ENCODE measurements at regions not wholly inside any gene's neighbourhood (a gene's known extent, or its start where the extent isn't known, plus 50 kb on each side); places are given as distances from the start of the nearest gene placed in this dataset.

DNA sequence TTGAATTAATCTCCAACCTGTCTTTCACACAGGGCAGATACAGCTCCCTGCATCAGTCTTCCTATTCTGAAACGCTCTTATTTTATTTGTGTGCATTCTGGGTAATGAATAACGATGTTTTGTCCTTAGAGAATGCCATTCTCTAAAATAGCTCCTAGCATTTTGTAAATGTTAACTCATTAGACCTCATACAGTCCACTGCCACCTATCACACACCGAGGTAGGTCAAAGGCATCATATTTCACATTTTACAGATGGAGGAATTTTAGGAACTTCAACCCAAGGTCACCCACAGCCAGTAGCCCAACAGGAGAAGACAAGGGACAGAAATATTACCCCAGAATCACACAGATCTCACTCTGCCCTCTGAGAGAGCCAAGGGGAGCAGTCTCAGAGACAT lies 455.4 kb upstream of the GYPC start:
- no peaks in the 10 kb centered on the region for H3K36me3 ChIP-seq
- no peak overlapping the region for H3K27ac ChIP-seq
- no peak for TF ChIP-seq POLR2A (IDR thresholded peaks at IDR 0.05)
- TF ChIP-seq, protein P1, sequence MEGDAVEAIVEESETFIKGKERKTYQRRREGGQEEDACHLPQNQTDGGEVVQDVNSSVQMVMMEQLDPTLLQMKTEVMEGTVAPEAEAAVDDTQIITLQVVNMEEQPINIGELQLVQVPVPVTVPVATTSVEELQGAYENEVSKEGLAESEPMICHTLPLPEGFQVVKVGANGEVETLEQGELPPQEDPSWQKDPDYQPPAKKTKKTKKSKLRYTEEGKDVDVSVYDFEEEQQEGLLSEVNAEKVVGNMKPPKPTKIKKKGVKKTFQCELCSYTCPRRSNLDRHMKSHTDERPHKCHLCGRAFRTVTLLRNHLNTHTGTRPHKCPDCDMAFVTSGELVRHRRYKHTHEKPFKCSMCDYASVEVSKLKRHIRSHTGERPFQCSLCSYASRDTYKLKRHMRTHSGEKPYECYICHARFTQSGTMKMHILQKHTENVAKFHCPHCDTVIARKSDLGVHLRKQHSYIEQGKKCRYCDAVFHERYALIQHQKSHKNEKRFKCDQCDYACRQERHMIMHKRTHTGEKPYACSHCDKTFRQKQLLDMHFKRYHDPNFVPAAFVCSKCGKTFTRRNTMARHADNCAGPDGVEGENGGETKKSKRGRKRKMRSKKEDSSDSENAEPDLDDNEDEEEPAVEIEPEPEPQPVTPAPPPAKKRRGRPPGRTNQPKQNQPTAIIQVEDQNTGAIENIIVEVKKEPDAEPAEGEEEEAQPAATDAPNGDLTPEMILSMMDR (IDR thresholded peaks at IDR 0.05) = no peak
- no peaks in the 10 kb centered on the region for H3K9me3 ChIP-seq
- no peaks in the 10 kb centered on the region for H3K27me3 ChIP-seq
- H3K4me3 ChIP-seq = no peak overlapping the region
- H3K4me1 ChIP-seq = no peaks in the 10 kb centered on the region
- no peak for DNase-seq

DNA sequence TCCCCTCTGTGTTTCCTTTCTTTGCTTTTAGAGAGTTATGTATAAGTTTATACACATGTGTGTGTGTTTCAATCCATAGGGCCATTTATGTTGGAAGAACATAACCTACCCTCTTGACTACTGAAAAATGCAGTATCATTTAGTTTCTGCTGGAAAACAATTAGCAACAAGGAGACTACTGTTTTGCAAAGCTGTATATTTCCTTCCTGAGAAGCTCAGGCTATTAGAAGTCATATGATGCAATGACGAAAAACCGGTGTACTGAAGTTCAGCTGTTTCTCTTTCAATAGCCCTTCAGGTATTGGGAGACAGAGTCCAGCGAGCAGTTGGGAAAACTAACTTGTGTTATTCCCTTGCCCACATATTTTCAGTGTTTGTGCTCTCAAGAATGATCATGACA lies 447.7 kb upstream of the GYPC start:
- Histone ChIP-seq H3K4me1 (no peaks in the 10 kb centered on the region), H3K27ac (no peak overlapping the region), H3K9me3 (no peaks in the 10 kb centered on the region), H3K36me3 (no peaks in the 10 kb centered on the region), H3K4me3 (no peak overlapping the region), H3K27me3 (no peaks in the 10 kb centered on the region)
- no peak for DNase-seq
- TF ChIP-seq, protein P1 (IDR thresholded peaks at IDR 0.05) = no peak
- no peak for TF ChIP-seq POLR2A (IDR thresholded peaks at IDR 0.05)

DNA sequence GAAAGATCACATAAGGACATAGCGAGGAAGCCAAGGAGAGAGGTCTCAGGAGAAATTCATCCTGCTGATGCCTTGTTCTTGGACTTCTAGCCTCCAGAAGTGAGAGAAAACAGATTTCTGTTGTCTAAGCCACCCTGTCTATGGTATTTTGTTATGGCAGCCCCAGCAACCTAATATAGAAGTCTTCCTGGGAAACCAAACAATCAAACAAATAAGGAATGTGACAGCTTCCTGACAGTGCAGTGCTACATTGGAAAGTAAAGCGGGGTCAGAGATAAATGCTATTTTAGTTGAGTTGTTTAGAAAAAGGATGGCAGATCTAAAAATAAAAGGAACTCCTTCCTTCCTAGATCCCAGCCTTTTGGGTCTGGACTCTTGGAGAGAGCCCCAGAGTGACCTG lies 443.2 kb upstream of the GYPC start:
- TF ChIP-seq, protein P1 (IDR thresholded peaks at IDR 0.05) = no peak
- no peak for TF ChIP-seq POLR2A (IDR thresholded peaks at IDR 0.05)
- no peaks in the 10 kb centered on the region for H3K4me1 ChIP-seq
- no peak for DNase-seq
- no peaks in the 10 kb centered on the region for H3K36me3 ChIP-seq
- H3K4me3 ChIP-seq = no peak overlapping the region
- no peak overlapping the region for H3K27ac ChIP-seq
- no peaks in the 10 kb centered on the region for H3K9me3 ChIP-seq
- no peaks in the 10 kb centered on the region for H3K27me3 ChIP-seq

DNA sequence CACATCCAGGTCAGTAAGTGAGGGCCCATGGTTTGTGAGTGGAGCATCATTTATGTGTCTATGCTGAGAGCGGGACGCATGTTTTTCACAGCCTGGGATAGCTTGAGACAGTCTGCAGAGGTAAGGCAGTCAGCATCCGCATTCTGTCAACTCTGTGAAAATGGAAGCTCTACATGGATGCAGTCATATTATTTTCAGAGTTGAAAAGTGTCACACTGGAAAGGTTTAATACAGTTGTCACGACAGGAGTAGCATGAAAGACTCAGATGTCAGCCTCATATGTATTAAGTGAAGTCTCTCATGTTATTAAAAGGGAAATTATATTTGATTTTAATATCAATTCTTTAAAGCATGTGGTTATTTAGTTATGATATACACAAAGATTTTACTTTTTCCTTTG lies 436.9 kb upstream of the GYPC start:
- DNase-seq = no peak
- no peaks in the 10 kb centered on the region for H3K36me3 ChIP-seq
- no peaks in the 10 kb centered on the region for H3K27me3 ChIP-seq
- H3K27ac ChIP-seq = no peak overlapping the region
- TF ChIP-seq, protein P1 (IDR thresholded peaks at IDR 0.05) = no peak
- no peak for TF ChIP-seq POLR2A (IDR thresholded peaks at IDR 0.05)
- no peaks in the 10 kb centered on the region for H3K9me3 ChIP-seq
- no peak overlapping the region for H3K4me3 ChIP-seq
- H3K4me1 ChIP-seq = no peaks in the 10 kb centered on the region

DNA sequence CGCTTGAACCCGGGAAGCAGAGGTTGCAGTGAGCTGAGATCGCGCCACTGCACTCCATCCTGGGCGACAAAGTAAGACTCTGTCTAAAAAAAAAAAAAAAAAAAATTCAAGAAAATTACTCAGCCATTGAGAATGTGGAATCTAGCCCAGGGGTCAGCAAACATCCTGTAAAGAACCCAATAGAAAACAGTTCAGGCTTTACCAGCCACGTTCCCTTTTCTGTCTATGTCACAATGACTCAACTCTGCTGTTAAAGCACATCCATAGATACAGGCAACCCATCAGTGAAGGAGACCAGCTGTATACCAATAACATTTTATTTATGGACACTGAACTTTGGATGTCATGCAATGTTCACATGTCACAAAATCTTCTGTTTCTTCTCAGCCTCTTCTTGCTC lies 435.6 kb upstream of the GYPC start:
- Histone ChIP-seq H3K27me3 (no peaks in the 10 kb centered on the region), H3K27ac (no peak overlapping the region), H3K4me1 (no peaks in the 10 kb centered on the region), H3K9me3 (no peaks in the 10 kb centered on the region), H3K36me3 (no peaks in the 10 kb centered on the region), H3K4me3 (no peak overlapping the region)
- DNase-seq = no peak
- TF ChIP-seq POLR2A (IDR thresholded peaks at IDR 0.05) = no peak
- TF ChIP-seq, protein P1 (IDR thresholded peaks at IDR 0.05) = no peak

DNA sequence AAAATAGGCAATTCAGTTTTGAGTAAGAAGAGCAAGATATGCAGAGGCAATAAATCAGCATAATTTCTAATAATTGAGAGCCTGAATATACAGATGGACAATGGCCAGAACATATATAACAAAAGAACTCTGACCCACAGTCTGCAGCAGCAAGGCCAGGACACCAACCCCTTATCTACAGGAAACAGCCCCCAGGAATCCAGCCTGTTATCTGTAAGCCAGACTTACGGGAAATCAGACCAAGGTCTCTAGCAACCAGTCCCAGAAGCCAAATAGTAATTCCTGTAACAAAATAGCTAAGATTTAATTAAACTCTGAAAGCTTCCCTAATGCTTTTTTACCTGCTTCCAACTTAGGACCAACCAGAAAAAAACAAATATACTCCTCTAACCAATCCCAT lies 434.5 kb upstream of the GYPC start:
- no peak overlapping the region for H3K27ac ChIP-seq
- H3K27me3 ChIP-seq = no peaks in the 10 kb centered on the region
- no peaks in the 10 kb centered on the region for H3K4me1 ChIP-seq
- TF ChIP-seq, protein P1 (IDR thresholded peaks at IDR 0.05) = no peak
- TF ChIP-seq POLR2A (IDR thresholded peaks at IDR 0.05) = no peak
- DNase-seq = no peak
- H3K4me3 ChIP-seq = no peak overlapping the region
- no peaks in the 10 kb centered on the region for H3K36me3 ChIP-seq
- H3K9me3 ChIP-seq = no peaks in the 10 kb centered on the region
